GM23338 (cell line): ENCODE measurements at regions not wholly inside any gene's neighbourhood (a gene's known extent, or its start where the extent isn't known, plus 50 kb on each side); places are given as distances from the start of the nearest gene placed in this dataset.

Experiments used
- ATAC-seq: fragments of 200-7000 bp; cut with Tn5 transposase; 3 replicates; pipeline ENCODE4 v1.9.1; 2020
- DNase-seq: peaks from one replicate; pipeline ENCODE4 v3.0.0-alpha.2; 2015; ENCODE audit warnings: low spot score
- H2AFZ ChIP-seq: fragments of 200-600 bp; sonication (generic); 2 replicates; pipeline ENCODE4 v1.8.0; 2016; ENCODE audit warnings: antibody characterized with exemption, mild to moderate bottlenecking, moderate library complexity
- H3F3A ChIP-seq: fragments of 200-600 bp; sonication (generic); replicated peaks from 2 replicates; pipeline ENCODE4 v1.8.0; 2017; ENCODE audit warnings: antibody characterized with exemption, mixed run types, low read depth
- H3K27ac ChIP-seq: fragments of 200-600 bp; sonication (generic); 2 replicates; pipeline ENCODE4 v1.6.1; 2016; ENCODE audit warnings: low read depth
- H3K27me3 ChIP-seq: fragments of 200-600 bp; sonication (generic); 2 replicates; pipeline ENCODE4 v1.8.0; 2016; ENCODE audit warnings: mild to moderate bottlenecking, mixed run types, moderate library complexity; ENCODE audit not compliant: insufficient read depth
- H3K36me3 ChIP-seq: fragments of 200-600 bp; sonication (generic); 2 replicates; pipeline ENCODE4 v1.8.0; 2016; ENCODE audit warnings: mild to moderate bottlenecking; ENCODE audit not compliant: insufficient read depth
- H3K4me1 ChIP-seq: fragments of 200-600 bp; sonication (generic); 2 replicates; pipeline ENCODE4 v1.8.0; 2016; ENCODE audit warnings: mild to moderate bottlenecking, moderate library complexity; ENCODE audit not compliant: insufficient read depth
- H3K4me2 ChIP-seq: fragments of 200-600 bp; sonication (generic); 2 replicates; pipeline ENCODE4 v1.7.1; 2017; ENCODE audit warnings: mixed run types
- H3K4me3 ChIP-seq: fragments of 200-600 bp; sonication (generic); 2 replicates; pipeline ENCODE4 v1.6.1; 2016; ENCODE audit warnings: mixed run types
- H3K79me2 ChIP-seq: fragments of 200-600 bp; sonication (generic); replicated peaks from 2 replicates; pipeline ENCODE4 v1.8.0; 2017; ENCODE audit warnings: mild to moderate bottlenecking; ENCODE audit not compliant: insufficient read depth
- H3K9me2 ChIP-seq: fragments of 200-600 bp; sonication (generic); 2 replicates; pipeline ENCODE4 v1.8.0; 2017; ENCODE audit not compliant: insufficient read depth
- H4K20me1 ChIP-seq: fragments of 200-600 bp; sonication (generic); replicated peaks from 2 replicates; pipeline ENCODE4 v1.8.0; 2017; ENCODE audit warnings: mild to moderate bottlenecking; ENCODE audit not compliant: insufficient read depth
- H3K27ac Mint-ChIP-seq: 2 replicates; pipeline ENCODE4 v1.8.0; 2020; ENCODE audit warnings: inconsistent platforms, mild to moderate bottlenecking, moderate library complexity, mixed read lengths
- H3K27me3 Mint-ChIP-seq: 3 replicates; pipeline ENCODE4 v1.8.0; 2022; ENCODE audit warnings: low read depth, mild to moderate bottlenecking, moderate library complexity, mixed read lengths, inconsistent platforms; ENCODE audit not compliant: insufficient read depth, poor library complexity
- H3K36me3 Mint-ChIP-seq: 3 replicates; pipeline ENCODE4 v1.8.0; 2021; ENCODE audit warnings: low read depth, mild to moderate bottlenecking, inconsistent platforms, moderate library complexity, mixed read lengths
- H3K4me1 Mint-ChIP-seq: 3 replicates; pipeline ENCODE4 v1.8.0; 2020; ENCODE audit warnings: mild to moderate bottlenecking, inconsistent platforms, mixed read lengths
- H3K4me3 Mint-ChIP-seq: 3 replicates; pipeline ENCODE4 v1.8.0; 2021; ENCODE audit warnings: moderate library complexity, mild to moderate bottlenecking, inconsistent platforms, mixed read lengths
- H3K9me3 Mint-ChIP-seq: 3 replicates; pipeline ENCODE4 v1.8.0; 2020; ENCODE audit warnings: moderate library complexity, mild to moderate bottlenecking, inconsistent platforms, mixed read lengths
- ETS1 ChIP-seq: IDR thresholded peaks from 2 replicates; pipeline ENCODE4 v1.6.1; 2016; ENCODE audit warnings: antibody characterized with exemption
- JUNB ChIP-seq: IDR thresholded peaks from one replicate; pipeline ENCODE4 v1.6.1; 2016; ENCODE audit warnings: antibody characterized with exemption; ENCODE audit not compliant: unreplicated experiment
- POLR2AphosphoS5 ChIP-seq: IDR thresholded peaks from 2 replicates; pipeline ENCODE4 v1.6.1; 2016; ENCODE audit warnings: antibody characterized with exemption, low read depth
- REST ChIP-seq: IDR thresholded peaks from one replicate; pipeline ENCODE4 v1.6.1; 2018; ENCODE audit warnings: antibody characterized with exemption; ENCODE audit not compliant: unreplicated experiment
- STAT1 ChIP-seq: IDR thresholded peaks from one replicate; pipeline ENCODE4 v1.6.1; 2016; ENCODE audit warnings: antibody characterized with exemption; ENCODE audit not compliant: unreplicated experiment
- ZNF114 ChIP-seq: fragments of 250-450 bp; sonication (Bioruptor Pico); IDR thresholded peaks from 2 replicates; pipeline ENCODE4 v1.5.0; 2020; ENCODE audit warnings: mild to moderate bottlenecking, moderate library complexity
- ZNF331 ChIP-seq: fragments of 250-450 bp; sonication (Bioruptor Pico); IDR thresholded peaks from 2 replicates; pipeline ENCODE4 v1.5.0; 2020; ENCODE audit warnings: low read depth, mild to moderate bottlenecking, moderate library complexity
- ZNF462 ChIP-seq: fragments of 250-450 bp; sonication (Bioruptor Pico); IDR thresholded peaks from 2 replicates; pipeline ENCODE4 v1.5.0; 2020; ENCODE audit warnings: mild to moderate bottlenecking, moderate library complexity

GRCh38 chr10:35928748-35929147 lies 286.7 kb upstream of the FZD8 start (continued):
- TF ChIP-seq ZNF462 (CRISPR knock-in tag) (no peak), JUNB (no peak), STAT1 (no peak), POLR2AphosphoS5 (no peak), ZNF114 (CRISPR knock-in tag) (no peak)

- Histone ChIP-seq H3K4me3 (no peak overlapping the region), H3K9me2 (no peaks in the 10 kb centered on the region; the same call in 1 of the 2 replicates), H3K27ac (no peak overlapping the region), H3K36me3 (no peaks in the 10 kb centered on the region), H2AFZ (no peak overlapping the region), H3K4me2 (no peak overlapping the region), H3K27me3 (no peaks in the 10 kb centered on the region), H3K4me1 (peaks cover 8% of the 10 kb centered on the region), H3F3A (no peaks in the 10 kb centered on the region), H3K79me2 (no peaks in the 10 kb centered on the region), H4K20me1 (no peaks in the 10 kb centered on the region)
- H3K4me3 Mint-ChIP-seq, result no peak overlapping the region
- H3K4me1 Mint-ChIP-seq, result peaks cover 36% of the 10 kb centered on the region
- ATAC-seq (no peak), DNase-seq (no peak)
- H3K27me3 Mint-ChIP-seq, result peaks cover 3% of the 10 kb centered on the region
- no peaks in the 10 kb centered on the region for H3K9me3 Mint-ChIP-seq
- no peaks in the 10 kb centered on the region for H3K36me3 Mint-ChIP-seq
- no peak overlapping the region for H3K27ac Mint-ChIP-seq
- TF ChIP-seq STAT1 (no peak), ZNF331 (CRISPR knock-in tag) (no peak), ETS1 (no peak), REST (no peak), JUNB (no peak)
Measured at GRCh38 chr10:35927990-35928488, 285.9 kb upstream of the FZD8 start.
